ENCODE measurements at regions not wholly inside any gene's neighbourhood (a gene's known extent, or its start where the extent isn't known, plus 50 kb on each side); places are given as distances from the start of the nearest gene placed in this dataset.

- POLR2A ChIA-PET: no interaction called here
- DNase-seq (ENCODE audit: extremely low spot score): no peak
Observed at GRCh38 chr2:83956991-83957390, 502.1 kb downstream of the SUCLG1 start.

GRCh38 chr2:83953697-83954096 is 505.4 kb downstream of the SUCLG1 start:
- ChIA-PET POLR2A (no interaction called here), CTCF (interaction anchor here (1.4 kb wide), 1 partner anchor 12 kb away, joined by 3 read pairs; no protein-coding TSS in a partner anchor)
- no peak for DNase-seq (ENCODE audit: extremely low spot score)
- TF ChIP-seq, protein P1, sequence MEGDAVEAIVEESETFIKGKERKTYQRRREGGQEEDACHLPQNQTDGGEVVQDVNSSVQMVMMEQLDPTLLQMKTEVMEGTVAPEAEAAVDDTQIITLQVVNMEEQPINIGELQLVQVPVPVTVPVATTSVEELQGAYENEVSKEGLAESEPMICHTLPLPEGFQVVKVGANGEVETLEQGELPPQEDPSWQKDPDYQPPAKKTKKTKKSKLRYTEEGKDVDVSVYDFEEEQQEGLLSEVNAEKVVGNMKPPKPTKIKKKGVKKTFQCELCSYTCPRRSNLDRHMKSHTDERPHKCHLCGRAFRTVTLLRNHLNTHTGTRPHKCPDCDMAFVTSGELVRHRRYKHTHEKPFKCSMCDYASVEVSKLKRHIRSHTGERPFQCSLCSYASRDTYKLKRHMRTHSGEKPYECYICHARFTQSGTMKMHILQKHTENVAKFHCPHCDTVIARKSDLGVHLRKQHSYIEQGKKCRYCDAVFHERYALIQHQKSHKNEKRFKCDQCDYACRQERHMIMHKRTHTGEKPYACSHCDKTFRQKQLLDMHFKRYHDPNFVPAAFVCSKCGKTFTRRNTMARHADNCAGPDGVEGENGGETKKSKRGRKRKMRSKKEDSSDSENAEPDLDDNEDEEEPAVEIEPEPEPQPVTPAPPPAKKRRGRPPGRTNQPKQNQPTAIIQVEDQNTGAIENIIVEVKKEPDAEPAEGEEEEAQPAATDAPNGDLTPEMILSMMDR (IDR thresholded peaks at IDR 0.05; ENCODE audit: control extremely low read depth, extremely low read depth, low read depth, missing control alignments): no peak

More at GRCh38 chr2:83956991-83957390, 502.1 kb downstream of the SUCLG1 start:
- TF ChIP-seq, protein P1 (IDR thresholded peaks at IDR 0.05; ENCODE audit: control extremely low read depth, extremely low read depth, low read depth, missing control alignments): no peak
- CTCF ChIA-PET: no interaction called here

GRCh38 chr2:83951378-83951947 is 507.6 kb downstream of the SUCLG1 start:
- DNase-seq (ENCODE audit: extremely low spot score): no peak
- TF ChIP-seq, protein P1 (IDR thresholded peaks at IDR 0.05; ENCODE audit: control extremely low read depth, extremely low read depth, low read depth, missing control alignments): no peak
- POLR2A ChIA-PET: no interaction called here
- CTCF ChIA-PET: interaction anchor here (1.0 kb wide), 1 partner anchor 364 kb away, joined by 3 read pairs; no protein-coding TSS in a partner anchor

- ChIA-PET CTCF (interaction anchor here (0.9 kb wide), 1 partner anchor 11 kb away, joined by 3 read pairs; no protein-coding TSS in a partner anchor), POLR2A (no interaction called here)
- no peak for DNase-seq (ENCODE audit: extremely low spot score)
- TF ChIP-seq, protein P1 (IDR thresholded peaks at IDR 0.05; ENCODE audit: control extremely low read depth, extremely low read depth, low read depth, missing control alignments): no peak
Observed at GRCh38 chr2:83949361-83949760, 509.7 kb downstream of the SUCLG1 start.

DNA sequence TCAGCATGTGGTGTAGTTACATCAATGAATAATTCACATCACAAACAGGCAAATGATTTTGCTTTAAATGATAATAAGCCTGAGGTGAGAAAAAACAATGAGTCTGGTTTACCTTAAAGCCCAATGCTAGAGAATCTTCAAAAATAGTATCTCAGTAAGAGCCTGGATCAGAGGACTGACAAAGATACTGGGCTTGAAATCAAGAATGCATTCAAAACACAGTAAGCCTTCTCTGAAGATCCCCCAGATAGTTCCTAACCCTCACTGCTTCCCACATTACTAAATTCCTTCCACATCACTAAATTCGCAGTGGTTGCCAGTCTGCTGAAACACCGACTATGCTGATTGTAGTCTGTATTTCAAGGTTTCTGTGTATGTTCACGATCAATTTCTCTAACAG is 514.9 kb downstream of the SUCLG1 start:
- TF ChIP-seq, protein P1 (IDR thresholded peaks at IDR 0.05; ENCODE audit: control extremely low read depth, extremely low read depth, low read depth, missing control alignments): no peak
- ChIA-PET CTCF (no interaction called here), POLR2A (no interaction called here)
- DNase-seq (ENCODE audit: extremely low spot score): no peak

GRCh38 chr2:83943265-83943664 is 515.8 kb downstream of the SUCLG1 start:
- ChIA-PET CTCF (no interaction called here), POLR2A (no interaction called here)
- no peak for DNase-seq (ENCODE audit: extremely low spot score)
- TF ChIP-seq, protein P1 (IDR thresholded peaks at IDR 0.05; ENCODE audit: control extremely low read depth, extremely low read depth, low read depth, missing control alignments): no peak
